ENCODE measurements at regions not wholly inside any gene's neighbourhood (a gene's known extent, or its start where the extent isn't known, plus 50 kb on each side); places are given as distances from the start of the nearest gene placed in this dataset.

GRCh38 chr15:62450061-62450460, 285.0 kb upstream of the C2CD4B start:
- TF ChIP-seq CTCF (IDR thresholded peaks at IDR 0.05; ENCODE audit: insufficient read depth, low read depth, low read length) (no peak), EZH2 (IDR thresholded peaks at IDR 0.05; ENCODE audit: insufficient read depth, low read length) (no peak)
